ENCODE measurements at regions not wholly inside any gene's neighbourhood (a gene's known extent, or its start where the extent isn't known, plus 50 kb on each side); places are given as distances from the start of the nearest gene placed in this dataset.

DNA sequence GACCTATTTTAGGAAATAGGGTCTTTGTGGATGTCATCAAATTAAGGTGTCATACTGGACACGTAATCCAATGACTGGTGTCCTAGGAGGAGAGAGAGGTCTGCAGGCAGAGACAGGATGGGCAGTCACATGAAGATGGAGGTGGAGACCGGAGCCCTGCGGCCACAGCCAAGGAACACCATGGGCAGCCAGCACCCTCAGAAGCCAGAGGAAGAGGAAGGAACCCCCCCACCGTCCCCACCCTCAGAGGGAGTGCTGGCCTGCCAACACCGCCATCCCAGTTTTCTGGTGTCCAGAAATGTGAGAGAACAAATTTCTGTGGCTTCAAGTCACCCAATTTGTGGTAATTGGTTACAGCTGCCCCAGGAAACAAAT, 88.3 kb downstream of the NSUN2 start:
- TF ChIP-seq, protein P1, sequence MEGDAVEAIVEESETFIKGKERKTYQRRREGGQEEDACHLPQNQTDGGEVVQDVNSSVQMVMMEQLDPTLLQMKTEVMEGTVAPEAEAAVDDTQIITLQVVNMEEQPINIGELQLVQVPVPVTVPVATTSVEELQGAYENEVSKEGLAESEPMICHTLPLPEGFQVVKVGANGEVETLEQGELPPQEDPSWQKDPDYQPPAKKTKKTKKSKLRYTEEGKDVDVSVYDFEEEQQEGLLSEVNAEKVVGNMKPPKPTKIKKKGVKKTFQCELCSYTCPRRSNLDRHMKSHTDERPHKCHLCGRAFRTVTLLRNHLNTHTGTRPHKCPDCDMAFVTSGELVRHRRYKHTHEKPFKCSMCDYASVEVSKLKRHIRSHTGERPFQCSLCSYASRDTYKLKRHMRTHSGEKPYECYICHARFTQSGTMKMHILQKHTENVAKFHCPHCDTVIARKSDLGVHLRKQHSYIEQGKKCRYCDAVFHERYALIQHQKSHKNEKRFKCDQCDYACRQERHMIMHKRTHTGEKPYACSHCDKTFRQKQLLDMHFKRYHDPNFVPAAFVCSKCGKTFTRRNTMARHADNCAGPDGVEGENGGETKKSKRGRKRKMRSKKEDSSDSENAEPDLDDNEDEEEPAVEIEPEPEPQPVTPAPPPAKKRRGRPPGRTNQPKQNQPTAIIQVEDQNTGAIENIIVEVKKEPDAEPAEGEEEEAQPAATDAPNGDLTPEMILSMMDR (IDR thresholded peaks at IDR 0.05) = no peak
- no peak for TF ChIP-seq POLR2A (IDR thresholded peaks at IDR 0.05)

Measured in adrenal gland (tissue), 5 donors.